ENCODE measurements at regions not wholly inside any gene's neighbourhood (a gene's known extent, or its start where the extent isn't known, plus 50 kb on each side); places are given as distances from the start of the nearest gene placed in this dataset.

DNA sequence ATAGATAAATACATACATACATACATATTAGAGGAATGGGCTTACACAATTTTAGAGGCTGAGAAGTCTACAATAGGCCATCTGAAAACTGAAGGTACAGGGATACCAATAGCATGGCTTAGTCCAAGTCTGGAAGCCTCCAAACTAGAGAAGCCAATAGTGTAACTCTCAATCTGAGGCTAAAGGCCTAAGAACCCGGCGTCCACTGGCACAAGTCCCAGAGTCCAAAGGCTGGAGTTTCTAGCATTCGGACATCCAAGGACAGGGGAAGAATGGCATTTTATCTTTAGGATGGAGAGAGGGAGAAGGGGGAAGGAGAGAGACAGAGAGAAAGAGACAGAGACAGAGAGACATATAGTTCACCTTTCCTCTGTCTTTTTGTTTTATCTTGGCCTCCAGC is 63.7 kb upstream of the SYT4 start:
- intact Hi-C loops (cut with DNase I, micrococcal nuclease), result no loop called here
- CTCF ChIA-PET, result no interaction called here
- no peak overlapping the region for H3K27ac ChIP-seq (ENCODE audit: low read depth in 1 of 2, low read length in 2 of 2)
- Mint-ChIP-seq H3K9me3 (peaks cover 19% of the 10 kb centered on the region), H3K27me3 (no peaks in the 10 kb centered on the region), H3K27ac (no peak overlapping the region), H3K36me3 (ENCODE audit: low read depth) (no peaks in the 10 kb centered on the region), H3K4me1 (ENCODE audit: low read depth) (no peaks in the 10 kb centered on the region), H3K4me3 (no peak overlapping the region)
- TF ChIP-seq, protein P1, sequence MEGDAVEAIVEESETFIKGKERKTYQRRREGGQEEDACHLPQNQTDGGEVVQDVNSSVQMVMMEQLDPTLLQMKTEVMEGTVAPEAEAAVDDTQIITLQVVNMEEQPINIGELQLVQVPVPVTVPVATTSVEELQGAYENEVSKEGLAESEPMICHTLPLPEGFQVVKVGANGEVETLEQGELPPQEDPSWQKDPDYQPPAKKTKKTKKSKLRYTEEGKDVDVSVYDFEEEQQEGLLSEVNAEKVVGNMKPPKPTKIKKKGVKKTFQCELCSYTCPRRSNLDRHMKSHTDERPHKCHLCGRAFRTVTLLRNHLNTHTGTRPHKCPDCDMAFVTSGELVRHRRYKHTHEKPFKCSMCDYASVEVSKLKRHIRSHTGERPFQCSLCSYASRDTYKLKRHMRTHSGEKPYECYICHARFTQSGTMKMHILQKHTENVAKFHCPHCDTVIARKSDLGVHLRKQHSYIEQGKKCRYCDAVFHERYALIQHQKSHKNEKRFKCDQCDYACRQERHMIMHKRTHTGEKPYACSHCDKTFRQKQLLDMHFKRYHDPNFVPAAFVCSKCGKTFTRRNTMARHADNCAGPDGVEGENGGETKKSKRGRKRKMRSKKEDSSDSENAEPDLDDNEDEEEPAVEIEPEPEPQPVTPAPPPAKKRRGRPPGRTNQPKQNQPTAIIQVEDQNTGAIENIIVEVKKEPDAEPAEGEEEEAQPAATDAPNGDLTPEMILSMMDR (IDR thresholded peaks at IDR 0.05), result no peak
- POLR2A ChIA-PET, result no interaction called here
- no peak overlapping the region for H3K4me3 ChIP-seq (ENCODE audit: low read length)
- no peaks in the 10 kb centered on the region for H3K4me1 ChIP-seq (ENCODE audit: insufficient read depth, low read length)
- no peak for ATAC-seq (ENCODE audit: poor library complexity)
- H3K36me3 ChIP-seq (ENCODE audit: insufficient read depth, low read length), result no peaks in the 10 kb centered on the region
- H3K27me3 ChIP-seq (ENCODE audit: control insufficient read depth in 1 of 2, insufficient read depth in 2 of 2, low read length in 2 of 2), result no peaks in the 10 kb centered on the region
- H3K9me3 ChIP-seq (ENCODE audit: control insufficient read depth in 1 of 2, insufficient read depth in 1 of 2, low read length in 2 of 2), result peaks cover 0 to 3% of the 10 kb centered on the region in 2 experiments
- no peak for DNase-seq

DNA sequence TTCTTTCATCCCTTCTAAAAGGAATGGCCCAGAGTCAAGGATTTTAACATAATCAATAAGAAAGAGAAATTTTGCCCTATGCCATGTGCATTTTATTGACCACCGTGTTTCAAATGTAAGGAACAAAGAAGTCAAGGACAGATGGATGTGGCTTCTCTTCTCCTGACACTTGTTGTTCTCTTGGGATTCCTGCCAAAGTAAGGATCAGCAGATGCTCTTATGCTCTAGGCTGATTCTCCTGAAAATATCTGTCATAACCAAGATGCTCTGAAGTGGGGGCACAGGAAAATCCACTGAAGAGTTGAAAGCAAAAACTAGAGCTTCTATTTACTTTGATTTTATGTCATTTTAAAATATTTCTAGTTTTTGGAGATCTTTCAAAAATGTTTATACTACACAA is 72.9 kb upstream of the SYT4 start:
- Mint-ChIP-seq H3K4me3 (no peak overlapping the region), H3K9me3 (peaks cover 8% of the 10 kb centered on the region), H3K4me1 (ENCODE audit: low read depth) (no peaks in the 10 kb centered on the region), H3K27ac (no peak overlapping the region), H3K27me3 (no peaks in the 10 kb centered on the region), H3K36me3 (ENCODE audit: low read depth) (no peaks in the 10 kb centered on the region)
- DNase-seq (no peak), ATAC-seq (ENCODE audit: poor library complexity) (no peak)
- ChIA-PET CTCF (no interaction called here), POLR2A (no interaction called here)
- TF ChIP-seq, protein P1 (IDR thresholded peaks at IDR 0.05), result no peak
- H3K27ac ChIP-seq (ENCODE audit: low read depth in 1 of 2, low read length in 2 of 2), result no peak overlapping the region
- no peak overlapping the region for H3K4me3 ChIP-seq (ENCODE audit: low read length)
- H3K9me3 ChIP-seq (ENCODE audit: control insufficient read depth in 1 of 2, insufficient read depth in 1 of 2, low read length in 2 of 2), result no peaks in the 10 kb centered on the region
- intact Hi-C loops (cut with DNase I, micrococcal nuclease), result no loop called here
- H3K27me3 ChIP-seq (ENCODE audit: control insufficient read depth in 1 of 2, insufficient read depth in 2 of 2, low read length in 2 of 2), result no peaks in the 10 kb centered on the region
- H3K4me1 ChIP-seq (ENCODE audit: insufficient read depth, low read length), result no peaks in the 10 kb centered on the region
- H3K36me3 ChIP-seq (ENCODE audit: insufficient read depth, low read length), result no peaks in the 10 kb centered on the region

DNA sequence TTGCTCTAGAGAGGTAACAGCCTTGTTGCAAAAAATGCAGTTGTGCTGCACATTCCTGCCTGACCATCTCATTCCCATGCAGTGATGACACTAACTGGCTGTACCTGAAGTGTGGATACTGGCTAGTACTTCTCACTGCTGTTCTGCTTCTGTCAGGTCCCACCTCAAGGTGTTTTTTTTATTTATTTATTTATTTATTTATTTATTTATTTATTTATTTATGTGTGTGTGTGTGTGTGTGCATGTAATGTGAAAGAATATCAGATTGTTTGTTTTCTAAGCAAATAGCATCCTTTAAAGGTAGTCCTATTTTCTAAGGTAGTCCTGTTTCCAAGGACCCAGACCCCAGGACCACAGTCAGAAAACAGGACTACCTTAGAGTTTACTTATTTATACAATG is 87.2 kb upstream of the SYT4 start:
- intact Hi-C loops (cut with DNase I, micrococcal nuclease), result no loop called here

More for the DNA sequence above, 87.2 kb upstream of the SYT4 start:
- Histone ChIP-seq H3K4me1 (ENCODE audit: insufficient read depth, low read length) (no peaks in the 10 kb centered on the region), H3K36me3 (ENCODE audit: insufficient read depth, low read length) (no peaks in the 10 kb centered on the region), H3K9me3 (ENCODE audit: control insufficient read depth in 1 of 2, insufficient read depth in 1 of 2, low read length in 2 of 2) (peaks cover 0 to 3% of the 10 kb centered on the region in 2 experiments), H3K27me3 (ENCODE audit: control insufficient read depth in 1 of 2, insufficient read depth in 2 of 2, low read length in 2 of 2) (no peaks in the 10 kb centered on the region), H3K27ac (ENCODE audit: low read depth in 1 of 2, low read length in 2 of 2) (no peak overlapping the region), H3K4me3 (ENCODE audit: low read length) (no peak overlapping the region)
- CTCF ChIA-PET, result no interaction called here
- Mint-ChIP-seq H3K36me3 (ENCODE audit: low read depth) (no peaks in the 10 kb centered on the region), H3K27ac (no peak overlapping the region), H3K4me3 (no peak overlapping the region), H3K27me3 (no peaks in the 10 kb centered on the region), H3K4me1 (ENCODE audit: low read depth) (no peaks in the 10 kb centered on the region), H3K9me3 (peaks cover 8% of the 10 kb centered on the region)
- DNase-seq (no peak), ATAC-seq (ENCODE audit: poor library complexity) (no peak)
- POLR2A ChIA-PET, result no interaction called here
- TF ChIP-seq, protein P1 (IDR thresholded peaks at IDR 0.05), result no peak
